HepG2 (cell line): ENCODE measurements at regions not wholly inside any gene's neighbourhood (a gene's known extent, or its start where the extent isn't known, plus 50 kb on each side); places are given as distances from the start of the nearest gene placed in this dataset.

ENCODE experiments used
- ATAD3A ChIP-seq: sonication (generic); formaldehyde crosslinking; IDR thresholded peaks from 2 replicates; pipeline ENCODE4 v1.4.0; 2020; ENCODE audit warnings: missing genetic modification reagents
- IRF2 ChIP-seq: IDR thresholded peaks from 2 replicates; pipeline ENCODE4 v1.6.1; 2018; ENCODE audit warnings: missing genetic modification reagents, missing compliant biosample characterization
- ISL2 ChIP-seq: sonication (generic); formaldehyde crosslinking; IDR thresholded peaks from 2 replicates; pipeline ENCODE4 v1.5.0; 2020; ENCODE audit warnings: missing genetic modification reagents
- MZF1 ChIP-seq: sonication (generic); formaldehyde crosslinking; IDR thresholded peaks from 2 replicates; pipeline ENCODE4 v1.8.1; 2023; ENCODE audit warnings: mild to moderate bottlenecking, missing genetic modification reagents, borderline replicate concordance
- POLR2G ChIP-seq: fragments of 200-400 bp; formaldehyde crosslinking; IDR thresholded peaks from 2 replicates; pipeline ENCODE4 v1.6.1; 2018; ENCODE audit warnings: mild to moderate bottlenecking, low read depth, low read length, moderate library complexity
- SETDB1 ChIP-seq: sonication (generic); formaldehyde crosslinking; IDR thresholded peaks from 2 replicates; pipeline ENCODE4 v1.5.1; 2020; ENCODE audit warnings: missing genetic modification reagents, mild to moderate bottlenecking, borderline replicate concordance
- TCF7L2 ChIP-seq: IDR thresholded peaks from 2 replicates; pipeline ENCODE4 v1.6.1; 2011; ENCODE audit warnings: mild to moderate bottlenecking, low read depth, low read length, moderate library complexity
- ZNF180 ChIP-seq: sonication (generic); formaldehyde crosslinking; IDR thresholded peaks from 2 replicates; pipeline ENCODE4 v1.4.0; 2020; ENCODE audit warnings: low read depth, missing genetic modification reagents, borderline replicate concordance
- ZNF543 ChIP-seq: sonication (generic); formaldehyde crosslinking; IDR thresholded peaks from 2 replicates; pipeline ENCODE4 v1.4.0; 2020; ENCODE audit warnings: mild to moderate bottlenecking, missing genetic modification reagents
- ZNF558 ChIP-seq: sonication (generic); formaldehyde crosslinking; IDR thresholded peaks from 2 replicates; pipeline ENCODE4 v1.9.0; 2022; ENCODE audit warnings: mild to moderate bottlenecking, missing genetic modification reagents, borderline replicate concordance
- ZNF652 ChIP-seq: IDR thresholded peaks from 2 replicates; pipeline ENCODE4 v1.6.1; 2016; ENCODE audit warnings: low read depth, borderline replicate concordance
- TF ChIP-seq, protein P1 (sequence below): fragments of 450-650 bp; IDR thresholded peaks from 2 replicates; pipeline ENCODE4 v1.6.1; 2017
- TF ChIP-seq, protein P2 (sequence below): sonication (generic); formaldehyde crosslinking; IDR thresholded peaks from 2 replicates; pipeline ENCODE4 v1.4.0; 2020; ENCODE audit warnings: missing genetic modification reagents
- TF ChIP-seq, protein P3 (sequence below): sonication (generic); formaldehyde crosslinking; IDR thresholded peaks from 2 replicates; pipeline ENCODE4 v1.5.0; 2020; ENCODE audit warnings: mild to moderate bottlenecking, missing genetic modification reagents
- TF ChIP-seq, protein P4 (sequence below), 2 experiments: sonication (generic) in 1 of 2; formaldehyde crosslinking in 1 of 2; IDR thresholded peaks; 2 replicates each; pipeline versions ENCODE4 v1.6.1 to v1.9.0; 2014 to 2022; ENCODE audit warnings: antibody characterized with exemption in 1 of 2, borderline replicate concordance in 1 of 2, inconsistent platforms in 1 of 2, low read depth in 1 of 2, missing genetic modification reagents in 1 of 2
- TF ChIP-seq, protein P5 (sequence below): sonication (generic); formaldehyde crosslinking; IDR thresholded peaks from 2 replicates; pipeline ENCODE4 v1.5.0; 2020; ENCODE audit warnings: mild to moderate bottlenecking, missing genetic modification reagents, moderate library complexity

DNA sequence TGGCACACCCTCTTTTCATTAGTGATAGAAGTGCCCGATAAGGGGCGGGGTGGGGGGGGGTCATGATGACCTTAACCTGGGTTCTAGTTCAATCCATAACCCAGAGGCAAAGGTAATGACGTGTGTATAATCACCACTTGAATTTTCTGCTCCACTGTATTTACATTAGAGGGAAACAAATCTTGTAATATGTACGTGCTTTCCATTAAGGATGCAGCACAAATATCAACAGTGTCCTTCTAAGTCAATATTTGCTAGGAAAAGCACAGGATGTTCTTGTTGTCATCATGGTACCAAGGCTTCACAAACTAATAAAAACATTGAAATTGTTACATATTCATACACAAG lies 121.2 kb upstream of the SLC38A2 start (continued):
- peak; percentile 53; the same call in 1 of the 2 replicates for TF ChIP-seq ZNF652 (CRISPR knock-in tag)
- TF ChIP-seq ZNF558 (CRISPR knock-in tag): no peak
- no peak for TF ChIP-seq ZNF180 (CRISPR knock-in tag)
- no peak for TF ChIP-seq SETDB1 (CRISPR knock-in tag)
- TF ChIP-seq ZNF543 (CRISPR knock-in tag): no peak
- TF ChIP-seq, protein P1, sequence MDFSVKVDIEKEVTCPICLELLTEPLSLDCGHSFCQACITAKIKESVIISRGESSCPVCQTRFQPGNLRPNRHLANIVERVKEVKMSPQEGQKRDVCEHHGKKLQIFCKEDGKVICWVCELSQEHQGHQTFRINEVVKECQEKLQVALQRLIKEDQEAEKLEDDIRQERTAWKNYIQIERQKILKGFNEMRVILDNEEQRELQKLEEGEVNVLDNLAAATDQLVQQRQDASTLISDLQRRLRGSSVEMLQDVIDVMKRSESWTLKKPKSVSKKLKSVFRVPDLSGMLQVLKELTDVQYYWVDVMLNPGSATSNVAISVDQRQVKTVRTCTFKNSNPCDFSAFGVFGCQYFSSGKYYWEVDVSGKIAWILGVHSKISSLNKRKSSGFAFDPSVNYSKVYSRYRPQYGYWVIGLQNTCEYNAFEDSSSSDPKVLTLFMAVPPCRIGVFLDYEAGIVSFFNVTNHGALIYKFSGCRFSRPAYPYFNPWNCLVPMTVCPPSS: no peak
- no peak for TF ChIP-seq TCF7L2
- TF ChIP-seq ISL2: peak; percentile 98
- TF ChIP-seq, protein P2, sequence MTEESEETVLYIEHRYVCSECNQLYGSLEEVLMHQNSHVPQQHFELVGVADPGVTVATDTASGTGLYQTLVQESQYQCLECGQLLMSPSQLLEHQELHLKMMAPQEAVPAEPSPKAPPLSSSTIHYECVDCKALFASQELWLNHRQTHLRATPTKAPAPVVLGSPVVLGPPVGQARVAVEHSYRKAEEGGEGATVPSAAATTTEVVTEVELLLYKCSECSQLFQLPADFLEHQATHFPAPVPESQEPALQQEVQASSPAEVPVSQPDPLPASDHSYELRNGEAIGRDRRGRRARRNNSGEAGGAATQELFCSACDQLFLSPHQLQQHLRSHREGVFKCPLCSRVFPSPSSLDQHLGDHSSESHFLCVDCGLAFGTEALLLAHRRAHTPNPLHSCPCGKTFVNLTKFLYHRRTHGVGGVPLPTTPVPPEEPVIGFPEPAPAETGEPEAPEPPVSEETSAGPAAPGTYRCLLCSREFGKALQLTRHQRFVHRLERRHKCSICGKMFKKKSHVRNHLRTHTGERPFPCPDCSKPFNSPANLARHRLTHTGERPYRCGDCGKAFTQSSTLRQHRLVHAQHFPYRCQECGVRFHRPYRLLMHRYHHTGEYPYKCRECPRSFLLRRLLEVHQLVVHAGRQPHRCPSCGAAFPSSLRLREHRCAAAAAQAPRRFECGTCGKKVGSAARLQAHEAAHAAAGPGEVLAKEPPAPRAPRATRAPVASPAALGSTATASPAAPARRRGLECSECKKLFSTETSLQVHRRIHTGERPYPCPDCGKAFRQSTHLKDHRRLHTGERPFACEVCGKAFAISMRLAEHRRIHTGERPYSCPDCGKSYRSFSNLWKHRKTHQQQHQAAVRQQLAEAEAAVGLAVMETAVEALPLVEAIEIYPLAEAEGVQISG: no peak
- TF ChIP-seq IRF2: peak; percentile 82; the same call in 1 of the 2 replicates
- TF ChIP-seq, protein P3, sequence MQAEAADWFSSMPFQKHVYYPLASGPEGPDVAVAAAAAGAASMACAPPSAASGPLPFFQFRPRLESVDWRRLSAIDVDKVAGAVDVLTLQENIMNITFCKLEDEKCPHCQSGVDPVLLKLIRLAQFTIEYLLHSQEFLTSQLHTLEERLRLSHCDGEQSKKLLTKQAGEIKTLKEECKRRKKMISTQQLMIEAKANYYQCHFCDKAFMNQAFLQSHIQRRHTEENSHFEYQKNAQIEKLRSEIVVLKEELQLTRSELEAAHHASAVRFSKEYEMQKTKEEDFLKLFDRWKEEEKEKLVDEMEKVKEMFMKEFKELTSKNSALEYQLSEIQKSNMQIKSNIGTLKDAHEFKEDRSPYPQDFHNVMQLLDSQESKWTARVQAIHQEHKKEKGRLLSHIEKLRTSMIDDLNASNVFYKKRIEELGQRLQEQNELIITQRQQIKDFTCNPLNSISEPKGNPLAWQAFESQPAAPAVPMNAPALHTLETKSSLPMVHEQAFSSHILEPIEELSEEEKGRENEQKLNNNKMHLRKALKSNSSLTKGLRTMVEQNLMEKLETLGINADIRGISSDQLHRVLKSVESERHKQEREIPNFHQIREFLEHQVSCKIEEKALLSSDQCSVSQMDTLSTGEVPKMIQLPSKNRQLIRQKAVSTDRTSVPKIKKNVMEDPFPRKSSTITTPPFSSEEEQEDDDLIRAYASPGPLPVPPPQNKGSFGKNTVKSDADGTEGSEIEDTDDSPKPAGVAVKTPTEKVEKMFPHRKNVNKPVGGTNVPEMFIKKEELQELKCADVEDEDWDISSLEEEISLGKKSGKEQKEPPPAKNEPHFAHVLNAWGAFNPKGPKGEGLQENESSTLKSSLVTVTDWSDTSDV (CRISPR knock-in tag): no peak
- TF ChIP-seq ATAD3A: no peak
- TF ChIP-seq, protein P4, sequence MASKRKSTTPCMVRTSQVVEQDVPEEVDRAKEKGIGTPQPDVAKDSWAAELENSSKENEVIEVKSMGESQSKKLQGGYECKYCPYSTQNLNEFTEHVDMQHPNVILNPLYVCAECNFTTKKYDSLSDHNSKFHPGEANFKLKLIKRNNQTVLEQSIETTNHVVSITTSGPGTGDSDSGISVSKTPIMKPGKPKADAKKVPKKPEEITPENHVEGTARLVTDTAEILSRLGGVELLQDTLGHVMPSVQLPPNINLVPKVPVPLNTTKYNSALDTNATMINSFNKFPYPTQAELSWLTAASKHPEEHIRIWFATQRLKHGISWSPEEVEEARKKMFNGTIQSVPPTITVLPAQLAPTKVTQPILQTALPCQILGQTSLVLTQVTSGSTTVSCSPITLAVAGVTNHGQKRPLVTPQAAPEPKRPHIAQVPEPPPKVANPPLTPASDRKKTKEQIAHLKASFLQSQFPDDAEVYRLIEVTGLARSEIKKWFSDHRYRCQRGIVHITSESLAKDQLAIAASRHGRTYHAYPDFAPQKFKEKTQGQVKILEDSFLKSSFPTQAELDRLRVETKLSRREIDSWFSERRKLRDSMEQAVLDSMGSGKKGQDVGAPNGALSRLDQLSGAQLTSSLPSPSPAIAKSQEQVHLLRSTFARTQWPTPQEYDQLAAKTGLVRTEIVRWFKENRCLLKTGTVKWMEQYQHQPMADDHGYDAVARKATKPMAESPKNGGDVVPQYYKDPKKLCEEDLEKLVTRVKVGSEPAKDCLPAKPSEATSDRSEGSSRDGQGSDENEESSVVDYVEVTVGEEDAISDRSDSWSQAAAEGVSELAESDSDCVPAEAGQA (IDR thresholded peaks at IDR 0.05; ENCODE audit: low read depth): no peak
- TF ChIP-seq, protein P4 (CRISPR knock-in tag; IDR thresholded peaks at IDR 0.05; ENCODE audit: borderline replicate concordance): no peak
- TF ChIP-seq, protein P5, sequence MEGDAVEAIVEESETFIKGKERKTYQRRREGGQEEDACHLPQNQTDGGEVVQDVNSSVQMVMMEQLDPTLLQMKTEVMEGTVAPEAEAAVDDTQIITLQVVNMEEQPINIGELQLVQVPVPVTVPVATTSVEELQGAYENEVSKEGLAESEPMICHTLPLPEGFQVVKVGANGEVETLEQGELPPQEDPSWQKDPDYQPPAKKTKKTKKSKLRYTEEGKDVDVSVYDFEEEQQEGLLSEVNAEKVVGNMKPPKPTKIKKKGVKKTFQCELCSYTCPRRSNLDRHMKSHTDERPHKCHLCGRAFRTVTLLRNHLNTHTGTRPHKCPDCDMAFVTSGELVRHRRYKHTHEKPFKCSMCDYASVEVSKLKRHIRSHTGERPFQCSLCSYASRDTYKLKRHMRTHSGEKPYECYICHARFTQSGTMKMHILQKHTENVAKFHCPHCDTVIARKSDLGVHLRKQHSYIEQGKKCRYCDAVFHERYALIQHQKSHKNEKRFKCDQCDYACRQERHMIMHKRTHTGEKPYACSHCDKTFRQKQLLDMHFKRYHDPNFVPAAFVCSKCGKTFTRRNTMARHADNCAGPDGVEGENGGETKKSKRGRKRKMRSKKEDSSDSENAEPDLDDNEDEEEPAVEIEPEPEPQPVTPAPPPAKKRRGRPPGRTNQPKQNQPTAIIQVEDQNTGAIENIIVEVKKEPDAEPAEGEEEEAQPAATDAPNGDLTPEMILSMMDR (CRISPR knock-in tag): no peak
- no peak for TF ChIP-seq MZF1 (CRISPR knock-in tag)
- no peak for TF ChIP-seq POLR2G
